HG02852 (cell line): ENCODE measurements at regions not wholly inside any gene's neighbourhood (a gene's known extent, or its start where the extent isn't known, plus 50 kb on each side); places are given as distances from the start of the nearest gene placed in this dataset.
"Not testable (repeated sequence)": the region's sequence is repeated elsewhere in the genome, so short reads cannot be mapped to it uniquely, and the experiment has no call there.

Source experiments
- ATAC-seq: cut with Tn5 transposase; IDR thresholded peaks from one replicate; pipeline ENCODE4 v1.9.1; 2021; ENCODE audit warnings: mild to moderate bottlenecking, moderate library complexity; ENCODE audit not compliant: unreplicated experiment

DNA sequence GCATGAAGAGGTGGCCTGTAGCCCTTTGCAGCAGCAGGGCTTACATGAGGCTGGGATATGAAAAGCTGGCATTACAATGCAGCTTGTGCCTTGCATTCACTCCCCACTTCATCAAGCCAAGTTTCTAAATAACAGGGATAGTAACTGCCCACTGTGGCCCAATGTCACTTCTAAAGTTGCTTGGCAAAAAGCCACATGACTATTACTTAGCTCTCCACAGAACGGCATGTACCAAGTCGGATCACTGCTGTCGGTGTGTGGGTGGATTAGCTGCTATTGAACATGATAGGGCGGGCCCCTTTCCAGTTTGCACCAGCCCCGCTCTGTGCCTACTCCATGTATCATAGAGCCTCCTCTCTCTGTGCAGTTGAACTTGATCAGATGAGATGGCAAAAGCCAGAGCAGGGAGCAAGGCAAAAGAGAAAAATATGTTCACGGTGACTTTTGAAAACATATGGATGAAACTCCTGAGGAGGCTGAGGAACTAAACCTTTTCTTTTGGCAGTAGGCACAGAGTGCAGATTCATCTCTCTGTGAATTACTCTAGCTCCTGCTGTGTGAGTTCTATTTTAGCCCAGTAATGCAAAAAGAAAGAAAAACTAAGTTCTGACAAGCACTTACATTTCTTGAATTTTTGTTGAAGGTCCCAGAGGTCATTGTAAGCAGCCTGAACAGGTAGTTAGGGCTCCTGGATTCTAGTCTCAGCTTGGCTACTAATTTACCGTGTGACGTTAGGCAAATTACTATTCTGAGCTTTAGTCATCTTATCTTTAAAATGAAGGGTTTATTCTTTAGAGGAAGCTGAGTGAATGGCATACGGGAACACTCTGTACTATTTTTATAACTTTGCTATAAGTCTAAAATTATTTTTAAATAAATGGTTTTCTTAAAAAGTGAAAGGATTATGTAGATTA is 125.6 kb upstream of the NBPF9 start:
- not testable (repeated sequence) for ATAC-seq

DNA sequence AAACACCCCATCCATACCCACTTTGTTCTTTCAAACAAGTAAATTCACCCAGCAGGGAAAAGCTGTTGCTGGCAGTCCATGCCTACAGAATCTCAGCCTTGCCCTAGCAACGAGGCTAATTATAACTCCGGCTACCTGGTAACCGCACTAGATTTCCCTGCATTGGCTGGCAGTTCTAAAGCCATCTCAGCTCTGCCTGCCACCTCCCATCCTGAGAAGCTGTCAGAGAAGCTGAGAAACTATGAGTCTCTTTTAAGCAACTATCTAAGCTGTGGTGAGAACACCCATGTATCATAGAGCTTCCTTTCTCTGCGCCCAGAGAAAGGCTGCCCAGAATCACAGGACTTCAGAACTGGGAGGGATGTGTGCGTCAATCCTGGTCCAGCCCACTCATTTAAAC is 126.5 kb upstream of the NBPF9 start:
- ATAC-seq: not testable (repeated sequence)

DNA sequence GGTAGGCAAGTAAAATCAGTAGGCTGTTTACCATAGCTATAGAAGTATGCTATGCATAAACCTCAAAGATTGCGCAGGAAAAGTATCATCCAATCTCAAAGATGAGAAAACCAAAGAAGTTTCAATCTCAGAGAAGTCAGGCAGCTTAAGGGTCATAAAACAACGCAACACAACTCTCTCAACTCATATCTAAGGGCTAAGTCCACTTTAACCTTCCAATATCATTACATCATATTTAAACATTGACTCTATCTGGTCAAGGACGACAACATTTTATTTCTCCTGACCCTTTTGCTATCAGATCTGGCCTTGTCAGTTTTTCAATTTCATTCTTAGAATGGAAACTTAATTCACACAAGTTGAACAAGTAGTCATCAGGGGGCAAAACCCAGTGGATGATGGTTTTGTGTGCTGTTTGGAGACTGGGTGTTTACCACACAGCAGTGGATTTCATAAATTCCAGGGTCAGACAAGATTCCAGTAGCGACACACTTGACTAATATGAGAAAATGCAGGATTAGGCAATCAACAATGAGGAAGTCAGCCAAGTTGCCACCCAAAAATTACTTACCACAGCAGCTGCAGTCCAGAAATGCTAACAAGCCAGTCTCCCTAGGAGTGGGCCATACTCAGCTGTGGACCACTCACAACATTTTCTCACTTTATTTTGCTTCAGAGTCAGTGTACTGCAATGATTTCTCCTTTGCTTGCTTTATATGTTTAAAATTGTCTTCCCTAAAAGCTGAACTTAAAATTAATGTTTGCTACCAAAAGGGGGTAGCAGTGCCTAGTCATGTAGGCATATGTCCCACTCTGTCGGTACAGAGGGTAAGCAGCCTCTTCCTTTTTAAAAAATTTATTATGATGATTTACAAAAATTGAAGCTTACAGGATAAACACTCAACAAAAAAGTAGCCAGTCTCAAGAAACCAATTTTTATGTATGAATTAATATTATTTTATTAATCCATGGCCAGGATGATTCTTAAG is 131.9 kb upstream of the NBPF9 start:
- not testable (repeated sequence) for ATAC-seq

DNA sequence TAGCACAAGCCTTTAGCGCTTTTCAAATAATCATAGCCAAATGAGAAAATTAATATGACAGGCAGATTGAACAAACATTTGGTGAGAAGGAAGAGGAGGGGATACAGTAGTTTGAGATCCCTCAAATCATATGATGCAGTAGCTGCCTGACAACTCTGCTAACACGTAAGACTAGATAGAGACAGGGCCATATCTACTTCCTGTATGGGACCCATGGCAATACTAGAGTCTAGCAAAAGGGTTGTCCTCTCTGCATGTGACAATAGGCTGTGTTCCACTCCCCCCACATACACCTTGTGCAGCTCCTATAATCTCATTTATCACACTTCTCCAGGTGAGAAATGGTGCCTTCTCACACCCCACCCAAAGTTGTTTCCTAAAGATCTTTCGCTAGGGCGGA is 134.2 kb upstream of the NBPF9 start:
- not testable (repeated sequence) for ATAC-seq

DNA sequence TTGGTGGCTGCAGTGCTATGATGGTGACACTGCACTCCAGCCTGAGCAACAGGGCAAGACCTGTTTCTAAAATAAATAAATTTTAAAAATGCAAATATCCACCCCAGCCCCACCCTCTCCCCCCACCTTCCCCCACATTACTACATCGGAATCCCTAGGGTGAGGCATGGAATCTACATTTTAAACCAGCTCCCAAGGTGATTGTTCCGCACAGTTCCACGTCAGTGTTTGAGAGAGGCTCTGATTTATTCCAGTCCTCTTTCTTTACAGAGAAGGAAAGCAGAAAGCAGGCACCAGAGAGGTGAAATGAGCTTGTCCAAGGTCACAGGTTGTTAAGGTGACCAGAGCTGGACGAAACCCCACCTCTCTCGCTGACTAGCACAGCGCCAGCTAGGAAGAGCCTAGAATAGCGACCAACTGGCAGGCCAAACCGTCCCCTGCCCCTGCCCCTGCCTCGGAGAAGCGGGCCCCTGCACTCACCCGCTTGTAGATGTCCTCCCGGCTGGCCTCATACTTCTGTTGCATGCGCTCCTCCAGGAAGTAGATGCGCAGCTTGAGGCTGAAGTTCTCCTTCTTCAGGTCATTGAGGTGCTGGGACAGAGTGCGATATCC is 136.7 kb upstream of the NBPF9 start:
- ATAC-seq: not testable (repeated sequence)

DNA sequence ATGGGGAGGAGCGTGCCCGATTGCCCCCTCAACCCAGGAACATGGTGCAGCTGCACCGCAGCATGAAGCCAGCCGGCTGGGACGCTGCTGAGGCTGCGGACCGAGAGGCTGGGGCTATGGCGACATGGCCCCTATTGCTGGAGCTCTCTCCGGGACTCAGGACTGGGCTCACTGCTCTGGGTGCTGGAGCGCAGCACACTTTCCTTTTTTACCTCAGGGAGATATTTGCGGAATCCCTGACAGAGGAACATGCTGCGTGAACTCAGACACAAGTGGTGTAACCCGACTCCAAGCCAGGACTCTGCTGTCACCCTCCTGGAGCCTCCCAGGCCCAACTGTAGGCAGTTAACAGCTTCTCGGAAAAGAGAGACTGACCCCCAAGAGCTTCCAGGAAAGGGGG is 137.2 kb upstream of the NBPF9 start:
- ATAC-seq: not testable (repeated sequence)

DNA sequence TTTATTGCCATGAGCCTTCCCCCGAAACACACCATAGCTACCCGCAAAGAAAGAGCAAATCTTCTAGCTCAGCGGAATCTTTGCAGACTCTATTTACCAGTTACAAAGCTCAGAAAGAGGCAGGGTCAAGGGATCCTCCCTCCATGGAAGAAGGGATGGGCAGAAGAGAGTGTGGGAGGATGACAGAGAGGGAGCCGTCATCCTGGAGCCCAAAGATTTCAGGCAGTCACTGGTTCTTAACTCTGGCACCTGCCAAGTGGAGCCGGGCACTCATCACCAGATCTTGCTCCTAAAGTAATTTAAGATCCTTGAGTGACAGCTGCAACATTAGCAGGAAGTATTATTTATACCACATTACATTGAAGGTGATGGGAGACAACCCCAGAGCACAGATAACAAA is 137.9 kb upstream of the NBPF9 start:
- not testable (repeated sequence) for ATAC-seq

DNA sequence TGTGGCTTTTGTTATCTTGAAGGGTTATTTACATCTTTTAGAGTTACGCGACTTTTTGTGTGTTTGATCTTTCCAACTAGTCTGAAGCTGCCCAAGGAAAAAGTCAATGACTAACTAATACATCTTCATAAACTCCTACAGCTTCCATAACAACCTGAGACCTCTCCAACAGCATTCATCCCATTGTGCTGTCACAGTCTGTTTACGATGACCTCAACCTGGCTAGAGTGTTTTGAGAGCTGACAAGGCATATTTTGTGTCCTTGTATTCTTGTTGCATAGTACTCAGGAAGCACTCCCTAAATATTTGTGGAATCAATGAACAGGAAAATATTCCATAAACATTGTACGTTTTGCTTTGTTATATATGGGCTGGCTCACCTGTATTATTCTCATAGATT is 140.2 kb upstream of the NBPF9 start:
- ATAC-seq: not testable (repeated sequence)

DNA sequence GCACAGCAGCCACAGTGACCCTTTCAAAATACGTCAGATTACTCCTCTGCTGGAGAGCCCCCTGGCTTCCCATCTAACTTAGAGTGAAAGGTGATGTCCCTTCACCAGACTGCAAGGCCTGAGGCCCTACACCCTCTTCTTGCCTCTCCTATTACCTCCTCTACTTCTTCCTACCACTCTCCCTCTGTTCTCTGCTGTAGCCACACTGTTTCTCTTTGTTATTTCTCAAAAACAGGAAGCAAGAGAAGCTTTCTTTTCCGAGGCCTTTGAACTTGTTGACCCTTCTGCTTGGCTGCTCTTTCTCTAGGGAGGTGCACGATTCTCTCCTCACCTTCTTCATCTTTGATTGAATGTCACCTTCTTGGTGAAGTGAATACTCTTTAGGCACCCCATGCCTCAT is 141.3 kb upstream of the NBPF9 start:
- ATAC-seq: not testable (repeated sequence)

DNA sequence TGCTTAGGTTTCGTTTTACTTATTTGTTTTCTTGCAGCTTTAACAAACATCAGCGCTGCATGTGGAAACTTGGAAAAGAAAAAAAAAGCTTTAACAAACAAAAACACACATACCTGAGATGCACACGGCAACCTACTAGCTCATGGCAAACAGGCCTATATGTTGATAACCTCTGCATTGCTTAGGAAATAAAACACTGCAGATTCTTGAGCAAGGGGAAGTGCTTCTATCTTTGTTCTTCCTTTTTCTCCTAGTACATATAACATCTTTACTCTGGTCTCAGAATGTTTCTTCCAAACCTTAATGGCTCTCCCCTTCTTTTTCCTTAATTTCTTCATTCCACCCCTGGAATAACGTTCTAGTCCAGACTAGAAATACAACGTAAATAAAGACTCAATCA is 142.9 kb upstream of the NBPF9 start:
- not testable (repeated sequence) for ATAC-seq

DNA sequence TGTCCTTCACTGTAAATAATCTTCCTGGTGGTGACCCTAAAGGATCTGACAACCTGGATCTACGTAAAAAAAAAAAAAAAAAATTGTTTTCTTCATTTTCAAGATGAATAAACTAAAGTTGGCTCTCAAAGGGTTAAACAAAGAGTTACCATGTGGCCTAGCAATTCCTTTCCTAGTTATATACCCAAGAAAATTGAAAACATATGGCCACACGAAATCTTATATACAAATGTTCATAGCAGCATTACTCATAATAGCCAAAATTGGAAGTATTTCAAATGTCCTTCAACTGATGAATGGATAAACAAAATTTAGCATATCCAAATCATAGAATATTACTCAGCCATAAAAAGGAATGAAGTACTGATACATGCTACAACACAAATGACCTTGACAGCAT is 145.3 kb upstream of the NBPF9 start:
- ATAC-seq: not testable (repeated sequence)

DNA sequence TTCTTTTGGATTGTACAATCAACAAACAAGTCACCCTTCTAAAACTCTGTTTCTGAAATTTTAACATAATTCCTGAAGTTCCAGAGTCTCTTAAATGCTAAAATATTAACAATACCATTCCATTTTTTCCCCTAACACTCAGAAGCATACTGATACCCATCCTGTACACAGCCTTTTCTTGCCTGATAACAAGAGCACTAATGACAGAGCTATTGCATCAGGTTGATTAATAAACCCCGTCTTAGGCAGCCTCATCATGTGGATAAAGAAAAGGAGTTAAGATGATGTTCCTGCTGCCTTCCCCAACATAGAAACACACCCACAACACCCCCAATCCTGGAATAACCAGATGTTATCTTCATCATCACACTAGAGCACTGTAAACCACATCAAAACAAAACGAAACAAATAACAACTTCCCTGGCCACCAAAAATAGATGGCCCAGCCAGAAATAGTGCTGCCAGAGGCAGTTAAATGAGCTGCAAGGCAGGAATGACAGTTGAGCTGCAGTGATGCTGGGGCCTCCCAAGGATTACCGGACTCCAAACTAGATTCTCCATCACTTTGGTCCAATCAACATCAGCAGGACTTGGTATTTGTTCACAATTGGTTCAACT is 146.6 kb upstream of the NBPF9 start:
- ATAC-seq: not testable (repeated sequence)

DNA sequence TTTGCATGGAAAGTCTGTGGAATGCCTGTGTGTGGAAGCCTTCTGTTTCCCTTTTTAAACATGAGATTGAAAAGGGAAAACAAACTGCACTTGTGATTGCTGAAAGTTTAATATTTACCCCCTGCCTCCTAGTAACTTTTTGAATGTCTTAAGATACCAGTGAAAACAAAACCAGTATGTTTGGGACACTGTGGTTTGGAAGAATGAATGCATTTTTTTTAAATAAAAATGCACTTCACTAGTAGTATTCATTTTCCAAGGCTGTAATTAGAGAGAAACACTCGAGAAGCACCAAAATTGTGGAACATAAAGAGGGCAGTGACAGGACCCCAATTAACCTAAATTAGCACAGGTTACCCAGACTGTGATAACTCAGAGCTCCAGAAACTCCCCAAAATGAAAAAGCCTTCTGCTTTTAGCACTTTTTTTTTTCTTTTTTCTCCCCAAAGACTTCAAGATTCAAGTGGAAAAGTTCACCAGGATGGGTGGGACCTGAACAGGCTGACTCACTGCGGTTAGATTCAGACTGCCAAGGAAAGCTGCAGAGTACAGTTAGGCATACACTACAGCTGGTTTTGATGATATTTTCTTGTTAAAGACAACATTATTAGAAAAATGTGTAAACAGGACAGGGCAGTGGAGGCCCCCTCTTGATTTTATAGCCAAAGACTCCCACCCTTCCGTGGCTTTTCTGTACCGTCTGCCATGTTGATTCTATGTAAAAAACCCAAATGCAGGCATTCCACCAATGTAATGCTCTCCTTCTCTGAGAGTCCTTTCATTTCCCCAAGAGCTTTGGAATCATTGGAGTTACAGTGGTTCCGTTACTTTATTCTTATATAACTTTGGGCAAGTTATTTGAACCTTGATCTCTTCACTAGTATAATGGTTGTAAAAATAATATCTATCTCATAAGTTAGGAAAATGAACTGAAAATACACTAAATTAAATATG is 151.8 kb upstream of the NBPF9 start:
- not testable (repeated sequence) for ATAC-seq

DNA sequence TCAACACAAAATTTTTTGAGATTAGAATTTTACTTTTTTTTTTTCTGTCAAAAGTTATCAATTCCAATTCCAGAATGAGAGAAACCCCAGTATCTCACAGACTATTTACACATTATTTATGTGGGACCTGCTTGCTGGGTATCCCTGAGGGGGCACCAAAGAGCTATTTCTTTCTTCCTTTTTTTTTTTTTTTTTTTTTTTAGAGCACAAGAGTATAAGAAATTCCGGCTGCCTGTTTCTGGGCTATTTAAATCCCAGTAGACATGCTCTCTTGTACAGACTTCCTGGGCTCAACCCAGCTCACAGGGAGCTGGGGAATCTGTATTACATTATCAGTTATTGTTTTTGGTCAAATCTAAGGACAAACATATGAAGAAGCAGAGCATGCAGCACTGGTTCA is 156.9 kb upstream of the NBPF9 start:
- not testable (repeated sequence) for ATAC-seq

DNA sequence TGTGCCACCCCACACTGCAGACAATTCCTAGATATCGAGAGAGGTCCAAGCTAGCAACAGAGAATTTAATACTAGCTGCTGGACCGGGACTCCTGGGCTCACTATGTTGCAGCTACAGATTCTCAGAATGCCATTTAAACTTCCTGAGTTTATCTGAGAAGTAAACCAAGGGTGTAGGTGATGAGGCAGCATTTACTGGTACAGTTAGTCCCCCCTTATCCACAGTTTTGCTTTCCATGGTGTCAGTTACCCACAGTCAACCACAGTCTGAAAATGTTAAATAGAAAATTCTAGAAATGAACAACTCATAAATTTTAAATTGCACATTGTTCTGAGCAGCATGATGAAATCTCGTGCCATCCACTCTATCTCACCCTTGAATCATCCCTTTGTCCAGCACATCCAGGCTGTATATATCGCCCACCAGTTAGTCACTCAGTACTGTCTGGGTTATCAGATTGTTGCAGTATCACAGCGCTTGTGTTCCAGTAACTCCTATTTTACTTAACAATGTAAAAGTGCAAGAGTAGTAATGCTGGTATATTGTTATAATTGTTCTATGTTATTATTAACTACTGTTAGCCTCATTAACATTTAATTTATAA is 157.5 kb upstream of the NBPF9 start:
- not testable (repeated sequence) for ATAC-seq

DNA sequence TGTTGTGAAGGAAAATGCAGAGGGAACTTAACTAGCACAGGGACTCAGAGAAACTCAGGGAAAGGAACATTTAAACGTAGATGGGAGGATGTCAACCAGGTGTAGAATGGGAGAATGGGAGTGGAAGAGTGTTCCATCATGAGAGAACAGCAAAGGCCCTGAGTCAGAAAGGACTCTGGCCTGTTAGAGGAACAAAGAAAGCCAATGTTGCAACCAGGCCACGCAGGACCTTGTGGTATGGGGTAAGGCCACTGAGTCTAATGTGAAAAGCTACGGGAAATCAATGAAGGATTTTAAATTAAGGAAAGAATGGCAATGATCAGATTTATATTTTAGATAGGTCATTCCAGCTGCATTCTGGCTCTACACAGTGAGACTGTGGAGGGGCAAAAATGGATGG is 163.9 kb upstream of the NBPF9 start:
- not testable (repeated sequence) for ATAC-seq

DNA sequence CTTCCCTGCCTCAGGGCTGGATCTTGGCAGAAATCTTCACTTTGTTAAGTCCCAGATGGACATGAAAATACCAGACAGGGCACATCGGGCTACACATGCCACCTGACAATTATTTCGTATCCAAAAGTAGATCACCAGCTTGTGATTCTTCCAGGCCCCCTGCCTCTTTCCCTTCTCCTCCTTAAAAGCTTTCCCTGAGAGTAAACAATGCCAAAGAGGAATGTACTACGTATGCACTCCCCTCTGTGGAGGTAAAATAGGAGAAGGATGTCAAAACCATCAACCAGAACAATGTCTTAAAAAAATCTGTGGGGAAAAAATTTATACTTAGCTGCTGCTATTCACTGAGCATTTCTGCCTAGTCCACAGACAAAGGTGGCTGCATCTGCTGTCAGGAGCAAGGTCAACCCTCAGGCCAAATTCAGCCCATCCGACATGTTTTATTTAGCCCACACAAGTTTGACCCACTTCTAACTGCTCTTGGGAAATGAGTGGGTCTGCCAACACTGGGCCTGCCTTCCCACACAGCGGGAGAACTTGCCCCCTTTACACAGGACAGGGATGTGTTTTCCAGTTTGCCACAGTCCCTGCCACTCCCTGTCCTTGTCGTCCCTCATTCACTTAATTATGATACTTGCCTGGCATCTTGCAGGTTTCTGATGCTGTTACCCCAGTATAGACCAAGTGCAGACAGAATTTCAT is 165.8 kb upstream of the NBPF9 start:
- ATAC-seq: not testable (repeated sequence)

DNA sequence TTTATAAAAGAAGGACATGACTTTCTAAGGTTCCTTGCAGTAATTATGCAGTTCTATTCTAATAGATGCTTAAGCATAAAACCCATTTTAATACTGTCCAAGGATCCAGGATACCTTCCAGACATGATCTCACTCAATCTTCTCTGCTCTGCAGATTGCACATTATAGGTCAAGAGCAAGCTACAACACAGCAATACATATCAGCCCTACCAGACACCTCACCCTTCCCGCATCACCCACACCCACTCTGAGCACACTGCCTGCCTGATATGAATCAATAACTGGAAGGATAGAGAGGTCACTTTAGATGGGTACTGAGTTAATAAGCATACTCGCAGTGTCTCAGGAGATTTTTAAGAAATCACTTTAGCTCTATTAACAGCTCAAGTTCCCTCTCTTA is 166.5 kb upstream of the NBPF9 start:
- ATAC-seq: not testable (repeated sequence)
